Central memory CD8-positive, alpha-beta T cell (primary cell): ENCODE measurements at regions not wholly inside any gene's neighbourhood (a gene's known extent, or its start where the extent isn't known, plus 50 kb on each side); places are given as distances from the start of the nearest gene placed in this dataset.

Experiments used
- ATAC-seq: fragments of 150-1000 bp; cut with Tn5 transposase; replicated peaks from 2 replicates; pipeline ENCODE4 v1.10.0; 2022; ENCODE audit warnings: mild to moderate bottlenecking, moderate FRiP score, moderate number of reproducible peaks; ENCODE audit not compliant: poor library complexity, severe bottlenecking; ENCODE audit errors: extremely low read depth
- DNase-seq, 2 donors: peaks; one replicate each; pipeline ENCODE4 v3.0.0; 2021; ENCODE audit warnings: low spot score in 2 of 2
- H3K27ac Mint-ChIP-seq: one replicate; pipeline ENCODE4 v1.8.0; 2022; ENCODE audit warnings: low read depth, mild to moderate bottlenecking, moderate library complexity, mixed read lengths
- H3K27me3 Mint-ChIP-seq: one replicate; pipeline ENCODE4 v1.8.0; 2022; ENCODE audit warnings: mixed read lengths
- H3K36me3 Mint-ChIP-seq: one replicate; pipeline ENCODE4 v1.8.0; 2022; ENCODE audit warnings: mild to moderate bottlenecking, moderate library complexity, mixed read lengths; ENCODE audit not compliant: insufficient read depth
- H3K4me1 Mint-ChIP-seq: one replicate; pipeline ENCODE4 v1.8.0; 2022; ENCODE audit warnings: mixed read lengths
- H3K4me3 Mint-ChIP-seq: one replicate; pipeline ENCODE4 v1.8.0; 2022; ENCODE audit warnings: mild to moderate bottlenecking, moderate library complexity, mixed read lengths
- H3K9me3 Mint-ChIP-seq: one replicate; pipeline ENCODE4 v1.8.0; 2022; ENCODE audit warnings: mixed read lengths

DNA sequence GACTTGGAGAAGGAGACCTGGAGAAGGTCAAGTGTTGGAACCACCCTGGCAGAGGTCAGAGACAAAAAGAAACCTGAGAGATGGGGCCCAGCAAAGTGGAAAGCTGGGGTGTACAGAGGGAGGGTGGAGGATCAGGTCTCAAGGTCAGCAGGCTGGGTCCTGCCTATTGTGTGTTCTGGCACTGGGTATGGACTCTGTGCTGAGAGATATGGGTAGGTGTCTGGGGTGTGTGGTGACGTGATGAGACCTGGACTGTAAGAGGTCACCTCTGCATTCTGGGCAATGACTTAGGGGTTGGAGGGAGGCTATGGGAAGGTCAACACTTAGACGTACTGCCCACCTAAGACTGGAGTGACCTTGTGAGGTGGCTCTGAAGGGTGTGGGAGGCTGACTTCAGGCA, 88.1 kb downstream of the SCGB2B2 start:
- Mint-ChIP-seq H3K27ac (no peak overlapping the region), H3K4me3 (no peak overlapping the region), H3K27me3 (peaks cover 11% of the 10 kb centered on the region), H3K36me3 (no peaks in the 10 kb centered on the region), H3K4me1 (no peaks in the 10 kb centered on the region), H3K9me3 (no peaks in the 10 kb centered on the region)
- DNase-seq (no peak), ATAC-seq (no peak)

DNA sequence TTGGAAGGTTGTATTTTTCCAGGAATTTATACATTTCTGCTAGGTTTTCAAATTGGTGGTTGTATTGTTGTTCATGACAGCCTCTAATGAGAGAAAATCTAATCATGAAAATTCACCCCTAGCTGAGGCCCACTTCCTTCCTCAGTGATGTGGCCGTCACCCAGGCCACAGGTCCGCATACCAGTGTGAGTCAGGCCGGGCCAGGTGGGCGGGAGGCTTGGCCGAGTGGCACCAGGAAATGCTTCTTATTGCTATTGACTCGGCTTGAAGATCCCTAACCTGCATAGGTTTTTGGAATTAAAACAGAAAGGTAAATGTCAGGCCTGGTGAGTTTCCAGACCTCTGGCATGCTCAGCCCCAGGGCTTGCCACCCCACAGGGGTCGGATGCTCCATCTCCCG, 88.7 kb downstream of the SCGB2B2 start:
- no peak overlapping the region for H3K27ac Mint-ChIP-seq
- no peaks in the 10 kb centered on the region for H3K9me3 Mint-ChIP-seq
- ATAC-seq (no peak), DNase-seq (no peak)
- no peaks in the 10 kb centered on the region for H3K4me1 Mint-ChIP-seq
- no peak overlapping the region for H3K4me3 Mint-ChIP-seq
- no peaks in the 10 kb centered on the region for H3K36me3 Mint-ChIP-seq
- peaks cover 11% of the 10 kb centered on the region for H3K27me3 Mint-ChIP-seq

DNA sequence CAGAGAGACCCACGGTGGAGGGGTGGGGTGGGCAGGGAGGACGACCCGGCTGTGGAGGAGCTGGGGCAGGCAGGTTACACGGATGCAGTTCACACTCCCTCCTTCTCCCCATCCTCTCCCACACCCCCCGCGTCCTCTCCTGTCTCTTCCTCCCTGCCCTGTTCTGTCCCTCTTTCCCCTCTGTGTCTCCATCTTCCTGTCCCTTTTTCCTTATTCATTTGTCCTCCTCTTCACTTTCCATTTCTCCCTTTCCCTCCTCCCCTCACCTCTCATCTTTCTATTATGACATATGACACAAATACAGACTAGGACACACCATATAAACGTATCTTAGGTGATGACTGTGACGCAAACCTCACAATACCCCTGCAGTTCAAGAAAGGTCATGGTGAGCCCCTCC, 96.6 kb downstream of the SCGB2B2 start:
- Mint-ChIP-seq H3K4me1 (peaks cover 5% of the 10 kb centered on the region), H3K27ac (no peak overlapping the region), H3K36me3 (no peaks in the 10 kb centered on the region), H3K27me3 (peaks cover 37% of the 10 kb centered on the region), H3K4me3 (no peak overlapping the region), H3K9me3 (no peaks in the 10 kb centered on the region)
- DNase-seq (no peak), ATAC-seq (no peak)

DNA sequence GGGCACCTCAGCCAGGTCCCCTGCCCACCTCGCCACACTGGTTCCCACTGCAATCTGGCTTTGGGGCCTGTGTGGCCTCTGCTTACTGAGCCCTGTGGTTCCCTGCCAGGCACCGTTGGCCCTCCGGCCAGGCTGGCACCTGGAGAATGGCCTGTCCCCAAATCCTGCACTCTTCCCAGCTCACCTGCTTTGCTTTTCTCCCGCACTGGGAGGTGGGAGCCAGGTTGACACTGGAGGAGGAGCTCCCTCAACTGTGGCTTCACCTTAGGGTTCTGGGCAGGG, 97.0 kb downstream of the SCGB2B2 start:
- no peak overlapping the region for H3K4me3 Mint-ChIP-seq
- DNase-seq (no peak), ATAC-seq (no peak)
- peaks cover 5% of the 10 kb centered on the region for H3K4me1 Mint-ChIP-seq
- no peaks in the 10 kb centered on the region for H3K36me3 Mint-ChIP-seq
- H3K27me3 Mint-ChIP-seq: peaks cover 37% of the 10 kb centered on the region
- no peak overlapping the region for H3K27ac Mint-ChIP-seq
- no peaks in the 10 kb centered on the region for H3K9me3 Mint-ChIP-seq

DNA sequence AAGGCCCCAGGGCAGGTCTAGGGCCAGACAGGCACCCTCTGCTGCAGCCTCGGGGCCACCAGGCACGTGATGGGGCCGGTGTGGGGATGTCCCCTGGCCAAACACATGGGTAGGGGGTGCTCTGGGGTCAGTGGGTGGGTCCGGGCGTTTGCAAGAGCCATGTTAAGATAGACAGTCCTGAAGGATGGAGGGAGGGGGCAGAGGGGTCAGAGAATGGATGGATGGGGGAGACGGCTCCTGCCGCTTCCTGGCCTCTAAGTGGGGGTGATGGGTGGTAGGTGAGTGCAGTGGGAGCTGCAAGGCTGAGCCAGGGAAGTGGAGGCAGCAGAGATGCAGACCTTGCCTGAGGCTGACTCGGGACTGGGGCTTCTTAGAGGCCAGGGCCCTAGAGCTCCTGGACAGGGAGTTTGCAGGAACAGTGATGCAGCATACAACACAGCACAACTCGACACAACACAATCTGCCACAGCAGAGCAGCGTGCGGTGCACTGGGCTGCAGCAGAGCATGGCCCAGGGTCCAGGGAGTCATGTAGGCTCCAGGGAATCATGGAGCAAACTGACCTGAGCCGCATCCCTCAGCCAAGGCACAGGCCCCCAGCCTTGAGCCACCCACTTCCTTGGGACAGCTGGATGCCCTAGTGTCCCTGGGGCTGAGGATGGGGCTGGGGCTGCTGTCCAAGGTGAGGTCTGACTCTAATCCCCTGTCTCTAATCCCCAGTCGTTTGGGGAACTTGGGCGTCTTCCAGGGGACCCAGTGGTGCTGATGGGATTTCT, 97.5 kb downstream of the SCGB2B2 start:
- ATAC-seq (no peak), DNase-seq (no peak)
- Mint-ChIP-seq H3K9me3 (no peaks in the 10 kb centered on the region), H3K36me3 (no peaks in the 10 kb centered on the region), H3K27me3 (peaks cover 37% of the 10 kb centered on the region), H3K4me1 (peaks cover 5% of the 10 kb centered on the region), H3K4me3 (no peak overlapping the region), H3K27ac (no peak overlapping the region)

DNA sequence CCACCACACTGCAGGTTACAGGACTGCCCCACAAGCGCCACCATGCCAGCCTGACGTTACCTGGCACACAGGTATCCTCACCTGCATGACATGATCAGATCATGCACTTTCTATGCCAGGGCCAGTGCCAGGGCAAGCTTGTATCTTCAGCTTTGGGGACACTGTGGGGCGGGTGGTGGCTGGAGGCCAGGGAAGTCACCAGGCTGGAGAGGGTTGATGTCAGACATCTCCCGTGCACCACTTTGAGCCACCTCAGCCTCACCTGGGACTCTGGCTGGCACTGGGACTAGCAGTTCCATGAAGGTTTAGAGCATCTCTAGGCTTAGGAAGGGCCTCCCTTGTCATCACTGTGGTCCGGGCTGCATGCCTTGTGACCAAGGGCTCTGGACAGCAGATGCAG, 97.2 kb downstream of the WTIP start:
- no peaks in the 10 kb centered on the region for H3K36me3 Mint-ChIP-seq
- H3K4me1 Mint-ChIP-seq: peaks cover 5% of the 10 kb centered on the region
- peaks cover 37% of the 10 kb centered on the region for H3K27me3 Mint-ChIP-seq
- no peaks in the 10 kb centered on the region for H3K9me3 Mint-ChIP-seq
- no peak overlapping the region for H3K27ac Mint-ChIP-seq
- ATAC-seq (no peak), DNase-seq (no peak)
- no peak overlapping the region for H3K4me3 Mint-ChIP-seq

DNA sequence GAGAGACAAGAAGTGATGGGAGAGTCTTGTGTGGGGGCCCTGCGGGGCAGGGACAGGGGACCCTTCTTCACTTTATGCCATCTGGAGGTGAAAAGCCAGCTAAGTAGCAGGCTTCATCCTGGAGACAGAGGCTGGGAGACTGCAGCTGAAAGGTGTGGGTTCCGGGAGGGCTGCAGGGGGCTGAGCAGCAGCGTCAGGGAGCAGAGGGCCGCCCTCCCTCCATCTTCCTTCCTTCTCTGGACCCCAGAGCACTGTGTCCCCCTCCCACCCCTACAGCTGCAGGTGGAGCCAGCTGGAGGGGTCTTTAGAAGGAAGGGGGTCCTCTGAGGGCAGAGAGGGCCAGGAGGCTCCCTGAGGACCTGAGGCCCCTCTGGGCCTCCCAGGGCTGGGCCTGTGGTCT, 96.6 kb downstream of the WTIP start:
- DNase-seq: no peak
- no peak for ATAC-seq
- no peaks in the 10 kb centered on the region for H3K9me3 Mint-ChIP-seq
- H3K36me3 Mint-ChIP-seq: no peaks in the 10 kb centered on the region
- peaks cover 5% of the 10 kb centered on the region for H3K4me1 Mint-ChIP-seq
- H3K27ac Mint-ChIP-seq: no peak overlapping the region
- no peak overlapping the region for H3K4me3 Mint-ChIP-seq
- peaks cover 37% of the 10 kb centered on the region for H3K27me3 Mint-ChIP-seq

DNA sequence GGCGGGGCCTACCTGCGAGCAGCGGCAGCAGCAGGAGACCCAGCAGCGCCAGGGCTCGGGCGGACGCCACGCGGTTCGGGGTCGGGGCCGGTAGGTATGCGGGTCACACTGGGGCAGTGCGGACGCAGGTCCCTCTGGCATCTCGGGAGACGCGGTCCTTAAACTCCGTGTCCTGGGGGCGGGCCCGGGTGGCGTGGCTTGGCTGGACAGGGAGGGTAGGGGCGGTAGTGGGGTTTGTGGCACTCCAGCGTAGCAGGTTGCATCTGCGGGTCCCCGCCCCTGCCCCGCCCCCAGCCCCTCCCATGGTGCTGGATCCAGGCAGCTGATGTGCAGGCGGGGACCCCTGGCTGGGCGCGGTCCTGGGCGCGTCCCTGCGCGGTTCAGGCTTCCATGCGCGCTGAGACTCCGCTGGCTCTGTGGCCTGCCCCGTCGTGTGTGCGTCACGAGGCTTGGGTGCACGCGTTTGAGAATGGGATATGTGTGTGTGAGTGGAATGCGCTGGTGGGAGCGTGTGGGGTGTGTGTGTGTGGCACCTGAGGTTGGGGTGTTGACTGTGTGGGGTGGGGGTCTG, 96.1 kb downstream of the WTIP start:
- no peak overlapping the region for H3K27ac Mint-ChIP-seq
- DNase-seq (no peak), ATAC-seq (no peak)
- peaks cover 5% of the 10 kb centered on the region for H3K4me1 Mint-ChIP-seq
- no peak overlapping the region for H3K4me3 Mint-ChIP-seq
- H3K36me3 Mint-ChIP-seq: peaks cover 1% of the 10 kb centered on the region
- no peaks in the 10 kb centered on the region for H3K9me3 Mint-ChIP-seq
- peaks cover 37% of the 10 kb centered on the region for H3K27me3 Mint-ChIP-seq

DNA sequence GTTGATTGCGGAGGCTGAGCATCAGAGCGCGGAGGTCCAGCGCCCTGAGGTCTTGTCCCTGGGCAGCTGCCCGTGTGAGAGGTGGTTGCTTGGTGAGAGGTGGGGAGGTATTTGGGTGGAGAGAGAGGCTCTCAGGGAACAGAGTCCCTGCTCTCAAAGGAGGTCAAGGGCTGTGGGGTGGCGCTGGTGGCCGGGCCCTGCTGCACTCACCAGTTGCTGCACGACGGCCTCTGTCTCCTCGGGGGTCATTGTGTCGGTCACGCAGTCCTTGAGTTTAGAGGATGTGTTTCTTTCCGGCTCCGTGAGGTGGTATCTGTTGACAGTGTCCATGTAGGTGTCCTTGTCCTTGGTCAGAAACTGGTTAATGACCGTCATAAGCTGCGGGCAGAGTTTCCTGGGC, 95.5 kb downstream of the WTIP start:
- Mint-ChIP-seq H3K27me3 (peaks cover 37% of the 10 kb centered on the region), H3K4me3 (no peak overlapping the region), H3K27ac (no peak overlapping the region), H3K9me3 (no peaks in the 10 kb centered on the region), H3K4me1 (peaks cover 5% of the 10 kb centered on the region), H3K36me3 (peaks cover 1% of the 10 kb centered on the region)
- ATAC-seq: no peak
- DNase-seq: no peak

DNA sequence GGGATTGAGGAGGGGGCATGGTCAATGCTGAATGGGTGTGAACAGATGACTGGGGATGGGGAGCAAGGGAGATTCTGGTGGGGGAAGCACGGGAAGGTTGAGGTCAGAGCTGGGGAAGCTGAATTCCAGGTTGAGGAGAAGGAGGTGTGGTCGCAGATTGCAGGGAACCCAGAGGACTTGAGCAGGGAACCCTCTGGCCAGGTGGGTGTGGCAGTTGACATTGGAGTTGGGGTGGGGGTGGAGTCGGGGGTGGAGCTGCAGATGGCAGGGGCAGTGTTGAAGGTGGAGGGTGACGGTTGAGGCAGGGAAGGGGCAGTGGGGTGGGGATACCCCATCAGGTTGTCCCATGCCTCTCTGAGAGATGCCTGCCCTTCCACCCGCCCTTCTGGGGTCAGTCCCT, 94.7 kb downstream of the WTIP start:
- DNase-seq: no peak
- Mint-ChIP-seq H3K27ac (no peak overlapping the region), H3K27me3 (peaks cover 37% of the 10 kb centered on the region), H3K9me3 (no peaks in the 10 kb centered on the region), H3K4me1 (peaks cover 5% of the 10 kb centered on the region), H3K36me3 (peaks cover 1% of the 10 kb centered on the region), H3K4me3 (no peak overlapping the region)
- ATAC-seq: no peak

DNA sequence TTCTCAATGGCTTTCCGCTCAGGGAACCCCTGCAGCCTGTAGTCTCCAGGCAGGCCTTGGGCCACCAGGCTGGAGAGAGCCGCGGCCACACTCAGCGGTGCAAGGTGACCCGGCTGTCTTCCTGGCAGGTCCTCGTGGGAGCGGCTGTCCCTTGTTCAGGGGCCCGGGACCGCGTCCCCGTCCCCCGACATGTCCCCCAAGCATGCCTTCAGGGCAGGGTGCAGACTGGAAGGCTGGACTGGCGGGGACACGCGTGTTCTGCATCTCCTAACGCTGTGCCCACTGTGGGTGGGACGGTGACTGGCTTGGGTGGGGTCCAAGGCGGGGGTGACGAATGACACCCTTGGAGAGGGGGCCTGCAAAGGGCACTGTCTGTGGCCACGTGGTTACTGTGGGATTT, 93.6 kb downstream of the WTIP start:
- H3K36me3 Mint-ChIP-seq: peaks cover 1% of the 10 kb centered on the region
- DNase-seq: no peak
- ATAC-seq: no peak
- no peak overlapping the region for H3K27ac Mint-ChIP-seq
- peaks cover 5% of the 10 kb centered on the region for H3K9me3 Mint-ChIP-seq
- H3K4me3 Mint-ChIP-seq: no peak overlapping the region
- H3K4me1 Mint-ChIP-seq: peaks cover 5% of the 10 kb centered on the region
- peaks cover 29% of the 10 kb centered on the region for H3K27me3 Mint-ChIP-seq

DNA sequence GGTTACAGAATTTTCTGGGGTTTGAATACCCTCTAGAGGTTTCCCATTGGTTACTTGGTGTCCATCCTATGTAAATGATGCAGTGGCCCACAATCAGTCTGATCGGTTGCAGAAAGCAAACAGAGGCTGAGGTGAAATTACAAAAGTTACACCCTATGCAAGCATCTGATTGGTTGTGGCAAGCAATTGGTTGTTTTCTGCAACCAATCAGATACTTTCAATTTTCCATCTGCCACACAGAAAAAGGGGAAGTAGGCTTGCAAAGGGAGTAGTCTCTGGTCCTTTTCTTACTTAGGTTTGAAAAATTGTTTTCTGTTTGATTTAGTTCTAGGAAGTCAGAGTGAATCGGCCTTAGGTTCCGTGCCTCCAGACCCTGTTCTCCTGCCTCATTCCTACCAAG, 93.1 kb downstream of the WTIP start:
- no peak overlapping the region for H3K27ac Mint-ChIP-seq
- peaks cover 1% of the 10 kb centered on the region for H3K36me3 Mint-ChIP-seq
- DNase-seq (no peak), ATAC-seq (no peak)
- no peak overlapping the region for H3K4me3 Mint-ChIP-seq
- peaks cover 27% of the 10 kb centered on the region for H3K27me3 Mint-ChIP-seq
- H3K9me3 Mint-ChIP-seq: peaks cover 5% of the 10 kb centered on the region
- H3K4me1 Mint-ChIP-seq: peaks cover 5% of the 10 kb centered on the region

DNA sequence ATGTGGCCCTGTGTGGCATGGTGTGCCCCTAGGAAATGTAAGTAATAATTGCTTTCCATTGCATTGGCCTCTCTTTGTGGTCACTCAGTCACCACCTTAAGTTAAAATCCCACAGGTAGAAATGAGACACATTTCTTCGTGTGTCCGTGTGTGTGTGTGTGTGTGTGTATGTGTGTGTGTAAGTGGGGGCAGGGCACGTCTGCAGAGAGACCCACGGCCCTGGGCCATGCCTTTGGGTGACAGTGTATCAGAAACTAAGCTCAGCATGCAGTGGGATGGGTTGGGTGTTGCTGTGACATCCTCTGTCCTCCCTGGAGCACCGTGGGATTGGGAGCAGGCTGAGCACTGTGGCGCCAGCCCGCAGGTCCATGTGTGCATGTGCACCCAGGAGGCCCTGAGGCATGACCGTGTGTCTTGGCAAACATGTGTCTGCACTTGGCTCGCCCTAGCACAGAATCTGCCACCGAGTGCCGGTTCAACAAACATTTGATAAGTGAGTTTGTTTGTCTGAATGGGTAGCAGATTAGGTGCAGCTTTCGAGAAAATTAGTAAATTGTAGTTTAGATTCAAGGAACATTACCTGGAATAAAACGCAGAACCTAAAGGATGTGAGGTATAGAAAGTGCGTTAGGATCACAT, 91.8 kb downstream of the WTIP start:
- Mint-ChIP-seq H3K27me3 (peaks cover 34% of the 10 kb centered on the region), H3K36me3 (peaks cover 1% of the 10 kb centered on the region), H3K27ac (no peak overlapping the region), H3K9me3 (peaks cover 10% of the 10 kb centered on the region), H3K4me1 (peaks cover 5% of the 10 kb centered on the region), H3K4me3 (no peak overlapping the region)
- ATAC-seq: no peak
- DNase-seq: no peak
